ENCODE measurements at regions not wholly inside any gene's neighbourhood (a gene's known extent, or its start where the extent isn't known, plus 50 kb on each side); places are given as distances from the start of the nearest gene placed in this dataset.

DNA sequence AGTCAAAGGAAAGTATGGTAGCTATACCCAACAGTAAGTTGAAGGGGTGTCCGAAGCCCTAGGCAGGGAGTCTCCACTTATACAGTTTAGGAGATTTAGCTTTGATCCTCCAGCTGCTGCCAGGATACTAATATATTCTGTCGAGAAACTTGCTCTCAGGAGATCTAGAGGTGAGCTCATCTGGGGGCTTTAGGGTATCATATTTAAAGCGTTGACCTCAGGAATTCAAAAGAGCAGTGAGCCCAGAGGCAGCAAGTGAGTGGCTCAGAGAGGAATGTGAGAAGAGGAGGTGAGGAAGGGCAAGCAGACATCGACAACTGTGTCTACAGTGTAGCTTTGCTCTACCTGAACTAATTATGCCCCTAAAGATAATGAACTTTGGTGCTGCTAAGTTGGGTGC lies 245.1 kb upstream of the LRTM1 start:
- no peak for ATAC-seq
- Histone ChIP-seq H2AFZ (ENCODE audit: low read depth, low read length) (no peak overlapping the region), H3K4me2 (ENCODE audit: insufficient read depth, low read length) (no peak overlapping the region), H4K20me1 (replicated peaks; ENCODE audit: control insufficient read depth, insufficient read depth, low read length) (no peaks in the 10 kb centered on the region), H3K4me1 (replicated peaks in 1 of 2; ENCODE audit: control insufficient read depth in 2 of 2, insufficient read depth in 2 of 2, low read length in 2 of 2) (no peaks in the 10 kb centered on the region), H3K79me2 (ENCODE audit: control insufficient read depth, insufficient read depth, low read length) (no peaks in the 10 kb centered on the region), H3K27ac (ENCODE audit: extremely low read depth, low read depth, low read length) (no peak overlapping the region), H3K9ac (ENCODE audit: insufficient read depth in 1 of 2, low read depth in 2 of 2, low read length in 2 of 2) (no peak overlapping the region), H3K9me1 (ENCODE audit: control insufficient read depth, insufficient read depth, low read length) (no peaks in the 10 kb centered on the region), H3K4me3 (no peak overlapping the region), H3K36me3 (ENCODE audit: control insufficient read depth, insufficient read depth, low read length) (no peaks in the 10 kb centered on the region), H3K9me3 (replicated peaks; ENCODE audit: control insufficient read depth, insufficient read depth, low read depth, low read length) (no peaks in the 10 kb centered on the region), H3K27me3 (ENCODE audit: control insufficient read depth in 2 of 2, insufficient read depth in 2 of 2, low read length in 2 of 2) (no peaks in the 10 kb centered on the region)
- BruUV-seq (replicated peaks): no TSS peak
- in situ Hi-C loops (cut with MboI) (no loop called here), intact Hi-C loops (cut with micrococcal nuclease) (no loop called here)
- 0% methylated on average over 4 of the region's 4 CpGs for WGBS (ENCODE audit: insufficient coverage, low coverage, missing lambda C conversion rate)
- ChIA-PET POLR2A (interaction anchor here (0.6 to 0.7 kb wide), 2 partner anchors 11 to 525 kb away, joined by 3 read pairs; no protein-coding TSS in a partner anchor), CTCF (ENCODE audit: low intra/inter-chr PET ratio) (no interaction called here)
- no peak for TF ChIP-seq DNMT1 (IDR thresholded peaks at IDR 0.05)
- TF ChIP-seq ZFPM2 (CRISPR knock-in tag; IDR thresholded peaks at IDR 0.05): no peak
- TF ChIP-seq CREB3 (tag; conservative IDR thresholded peaks at IDR 0.05; ENCODE audit: low read depth): no peak
- no peak for TF ChIP-seq ZNF707 (CRISPR knock-in tag; conservative IDR thresholded peaks at IDR 0.05)
- TF ChIP-seq NR2C1 (IDR thresholded peaks at IDR 0.05): no peak
- TF ChIP-seq NR2C1 (tag; IDR thresholded peaks at IDR 0.05): no peak
- no peak for TF ChIP-seq SUPT5H (IDR thresholded peaks at IDR 0.05)
- TF ChIP-seq ZNF445 (CRISPR knock-in tag; IDR thresholded peaks at IDR 0.05; ENCODE audit: low read depth): no peak
- TF ChIP-seq HDAC1 (IDR thresholded peaks at IDR 0.05): no peak
- TF ChIP-seq PCBP2 (IDR thresholded peaks at IDR 0.05; ENCODE audit: low read depth, low read length, poor library complexity, severe bottlenecking): no peak
- TF ChIP-seq ZFX (CRISPR knock-in tag; IDR thresholded peaks at IDR 0.05): no peak
- TF ChIP-seq RBM25 (IDR thresholded peaks at IDR 0.05; ENCODE audit: low read depth, low read length, severe bottlenecking): no peak
- TF ChIP-seq EGR1 (conservative IDR thresholded peaks at IDR 0.05): no peak
- no peak for TF ChIP-seq ZNF23 (CRISPR knock-in tag; IDR thresholded peaks at IDR 0.05)
- TF ChIP-seq MIER1 (IDR thresholded peaks at IDR 0.05; ENCODE audit: low read depth): no peak
- TF ChIP-seq TEAD2 (tag; IDR thresholded peaks at IDR 0.05): no peak
- TF ChIP-seq TSC22D4 (tag; IDR thresholded peaks at IDR 0.05): no peak
- no peak for DNase-seq (ENCODE audit: extremely low read depth in 1 of 4, low spot score in 3 of 4)
- FAIRE-seq: no peak
